Thyroid gland (tissue), 4 donors: ENCODE measurements at regions not wholly inside any gene's neighbourhood (a gene's known extent, or its start where the extent isn't known, plus 50 kb on each side); places are given as distances from the start of the nearest gene placed in this dataset.
A peak's percentile ranks its signal among the peaks of the same experiment; 100 is the strongest.

Source experiments
- DNase-seq, 2 donors: peaks; one replicate each; pipeline ENCODE4 v3.0.0-alpha.2; 2019
- H3K27ac ChIP-seq, 3 donors: fragments of 200-600 bp; sonication (generic); 1 replicate in 2 of 3; 2 replicates in 1 of 3; pipeline ENCODE4 v1.5.1; 2016 to 2019; ENCODE audit warnings: mild to moderate bottlenecking in 1 of 3, moderate library complexity in 1 of 3
- H3K27me3 ChIP-seq: fragments of 200-600 bp; sonication (generic); one replicate; pipeline ENCODE4 v1.5.1; 2019
- H3K36me3 ChIP-seq, 2 donors: fragments of 200-600 bp; sonication (generic); one replicate each; pipeline ENCODE4 v1.5.1; 2016 to 2019
- H3K4me1 ChIP-seq, 2 donors: fragments of 200-600 bp; sonication (generic); one replicate each; pipeline ENCODE4 v1.5.1; 2017 to 2019
- H3K4me3 ChIP-seq, 3 donors: fragments of 200-600 bp; sonication (generic); replicated peaks in 1 of 3; 1 replicate in 2 of 3; 2 replicates in 1 of 3; pipeline ENCODE4 v1.5.1; 2016; ENCODE audit warnings: mild to moderate bottlenecking in 1 of 3
- H3K9me3 ChIP-seq: fragments of 200-600 bp; sonication (generic); one replicate; pipeline ENCODE4 v1.5.1; 2017
- CTCF ChIP-seq, 6 experiments: fragments of 200-600 bp in 3 of 6; fragments of 450-650 bp in 3 of 6; sonication (generic) in 3 of 6; IDR thresholded peaks; one replicate each; pipeline ENCODE4 v1.5.1; 2016 to 2019; ENCODE audit warnings: antibody characterized with exemption in 6 of 6, mild to moderate bottlenecking in 2 of 6, inconsistent platforms in 1 of 6, moderate library complexity in 1 of 6
- POLR2A ChIP-seq, 2 donors: fragments of 450-650 bp; IDR thresholded peaks; one replicate each; pipeline ENCODE4 v1.6.1; 2017; ENCODE audit warnings: antibody characterized with exemption in 2 of 2, mild to moderate bottlenecking in 2 of 2, moderate library complexity in 1 of 2
- WGBS, 2 donors: methylation state at CpG; one replicate each; pipeline ENCODE4 v1.1.5; 2017; 5-methylcytosine and 5-hydroxymethylcytosine counted together
- intact Hi-C: fragments of 100-400 bp; cut with DNase I; formaldehyde crosslinking; loops from one replicate; pipeline ENCODE4 v1.15.1; 2023

- intact Hi-C loops: no loop called here
- Histone ChIP-seq H3K9me3 (no peaks in the 10 kb centered on the region), H3K4me3 (no peak overlapping the region), H3K36me3 (no peaks in the 10 kb centered on the region), H3K4me1 (peaks cover 5 to 21% of the 10 kb centered on the region in 2 donors), H3K27ac (peak overlapping the region in 1 of 3 donors; percentile 17), H3K27me3 (no peaks in the 10 kb centered on the region)
- TF ChIP-seq CTCF (IDR thresholded peaks at IDR 0.05) (no peak), POLR2A (IDR thresholded peaks at IDR 0.05) (no peak)
- DNase-seq: no peak
- 88 to 89% methylated on average over 21 of the region's 22 CpGs for WGBS, 2 donors
Observed at GRCh38 chr20:50435397-50436051, 74.7 kb upstream of the PTPN1 start.

- WGBS, 2 donors: 71 to 81% methylated on average over 5 to 6 of the region's 6 CpGs
Observed at GRCh38 chr20:50436052-50436656, 74.0 kb upstream of the PTPN1 start.

GRCh38 chr20:50436696-50437095 is 73.5 kb upstream of the PTPN1 start:
- DNase-seq: no peak
- H3K4me3 ChIP-seq: no peak overlapping the region
- peaks cover 6 to 22% of the 10 kb centered on the region in 2 donors for H3K4me1 ChIP-seq
- H3K36me3 ChIP-seq: no peaks in the 10 kb centered on the region
- intact Hi-C loops: no loop called here
- H3K27me3 ChIP-seq: no peaks in the 10 kb centered on the region
- TF ChIP-seq CTCF (IDR thresholded peaks at IDR 0.05) (no peak), POLR2A (IDR thresholded peaks at IDR 0.05) (no peak)
- 84 to 88% methylated on average over 8 of the region's 8 CpGs for WGBS, 2 donors
- no peak overlapping the region for H3K27ac ChIP-seq
- no peaks in the 10 kb centered on the region for H3K9me3 ChIP-seq

More at GRCh38 chr20:50436052-50436656, 74.0 kb upstream of the PTPN1 start:
- intact Hi-C loops: no loop called here
- no peaks in the 10 kb centered on the region for H3K9me3 ChIP-seq
- no peak overlapping the region for H3K4me3 ChIP-seq
- H3K27me3 ChIP-seq: no peaks in the 10 kb centered on the region
- TF ChIP-seq CTCF (IDR thresholded peaks at IDR 0.05) (no peak), POLR2A (IDR thresholded peaks at IDR 0.05) (no peak)
- DNase-seq: no peak
- H3K4me1 ChIP-seq: peaks cover 2 to 21% of the 10 kb centered on the region in 2 donors
- H3K27ac ChIP-seq: peak overlapping the region in 1 of 3 donors; percentile 24
- no peaks in the 10 kb centered on the region for H3K36me3 ChIP-seq

DNA sequence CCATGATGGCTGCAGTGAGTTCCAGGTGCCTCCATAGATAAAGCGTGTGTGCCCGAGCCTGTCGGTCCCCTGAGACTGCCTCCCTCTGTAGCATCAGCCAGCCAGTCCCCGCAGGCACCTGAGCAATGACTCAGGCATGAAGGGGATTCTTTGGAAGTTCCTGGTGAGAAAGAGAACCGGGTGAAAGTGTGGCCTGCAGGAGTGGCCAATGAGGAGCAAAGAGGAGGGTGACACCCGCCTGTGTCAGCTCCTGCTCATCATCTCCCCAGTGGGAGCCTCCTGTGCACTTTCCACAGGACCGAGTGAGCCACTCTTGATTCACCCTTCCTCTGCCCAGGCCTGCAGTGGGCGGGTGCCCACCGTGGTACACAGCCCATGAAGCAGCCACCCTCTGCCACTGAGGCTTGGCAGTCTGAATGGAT is 71.2 kb upstream of the PTPN1 start:
- no peak for DNase-seq
- H3K27ac ChIP-seq: no peak overlapping the region
- intact Hi-C loops: no loop called here
- 79 to 81% methylated on average over 9 of the region's 9 CpGs for WGBS, 2 donors
- H3K36me3 ChIP-seq: no peaks in the 10 kb centered on the region
- no peaks in the 10 kb centered on the region for H3K27me3 ChIP-seq
- H3K4me3 ChIP-seq: no peak overlapping the region
- no peaks in the 10 kb centered on the region for H3K9me3 ChIP-seq
- TF ChIP-seq POLR2A (IDR thresholded peaks at IDR 0.05) (no peak), CTCF (IDR thresholded peaks at IDR 0.05) (no peak)
- peaks cover 6 to 22% of the 10 kb centered on the region in 2 donors for H3K4me1 ChIP-seq
